NCI-H2227 (cell line): ENCODE measurements at regions not wholly inside any gene's neighbourhood (a gene's known extent, or its start where the extent isn't known, plus 50 kb on each side); places are given as distances from the start of the nearest gene placed in this dataset.
"Not testable (repeated sequence)": the region's sequence is repeated elsewhere in the genome, so short reads cannot be mapped to it uniquely, and the experiment has no call there.

ENCODE experiments used
- DNase-seq: peaks from one replicate; lab custom pipeline; 2025; ENCODE audit not compliant: unreplicated experiment; lab: John Stamatoyannopoulos, UW

GRCh38 chr3:74978684-74979083 is 364.2 kb upstream of the CNTN3 start:
- no peak for DNase-seq

GRCh38 chr3:74985028-74985904 is 370.8 kb upstream of the CNTN3 start:
- DNase-seq, result not testable (repeated sequence)

GRCh38 chr3:74988095-74988494 is 373.6 kb upstream of the CNTN3 start:
- DNase-seq, result no peak

- no peak for DNase-seq
Observed at GRCh38 chr3:74992898-74993297, 378.4 kb upstream of the CNTN3 start.

GRCh38 chr3:75001330-75001729 is 386.9 kb upstream of the CNTN3 start:
- DNase-seq, result peak; percentile 8

GRCh38 chr3:75012791-75013331 is 398.4 kb upstream of the CNTN3 start:
- peak; percentile 35 for DNase-seq

GRCh38 chr3:75014008-75014407 is 399.5 kb upstream of the CNTN3 start:
- no peak for DNase-seq

- no peak for DNase-seq
Observed at GRCh38 chr3:75015280-75015679, 400.8 kb upstream of the CNTN3 start.

GRCh38 chr3:75035146-75035545 is 420.7 kb upstream of the CNTN3 start:
- DNase-seq, result no peak

GRCh38 chr3:75042941-75043340 is 428.5 kb upstream of the CNTN3 start:
- no peak for DNase-seq

GRCh38 chr3:75048650-75049049 is 434.2 kb upstream of the CNTN3 start:
- DNase-seq, result no peak

- no peak for DNase-seq
Observed at GRCh38 chr3:75049533-75049932, 435.1 kb upstream of the CNTN3 start.

GRCh38 chr3:75059120-75059519 is 444.7 kb upstream of the CNTN3 start:
- no peak for DNase-seq

GRCh38 chr3:75061806-75062205 is 447.3 kb upstream of the CNTN3 start:
- no peak for DNase-seq

- DNase-seq, result no peak
Observed at GRCh38 chr3:75075158-75075557, 460.7 kb upstream of the CNTN3 start.

GRCh38 chr3:75076481-75076880 is 462.0 kb upstream of the CNTN3 start:
- no peak for DNase-seq

- DNase-seq, result no peak
Observed at GRCh38 chr3:75078290-75078689, 463.8 kb upstream of the CNTN3 start.

- no peak for DNase-seq
Observed at GRCh38 chr3:75082845-75083244, 468.4 kb upstream of the CNTN3 start.

GRCh38 chr3:75089841-75090240 is 475.4 kb upstream of the CNTN3 start:
- DNase-seq, result no peak

GRCh38 chr3:75101329-75102147 is 487.1 kb upstream of the CNTN3 start:
- DNase-seq, result peak; percentile 28

GRCh38 chr3:75110741-75111140 is 496.3 kb upstream of the CNTN3 start:
- DNase-seq, result peak; percentile 7

- no peak for DNase-seq
Observed at GRCh38 chr3:75115695-75116094, 501.2 kb upstream of the CNTN3 start.
